H1 (cell line): ENCODE measurements at regions not wholly inside any gene's neighbourhood (a gene's known extent, or its start where the extent isn't known, plus 50 kb on each side); places are given as distances from the start of the nearest gene placed in this dataset.

Source experiments
- CTCF ChIA-PET: fragments of 300-600 bp; sonication (Branson Sonifier 250); formaldehyde crosslinking; loops from one replicate; lab custom pipeline; 2021; ENCODE audit not compliant: partially characterized antibody; lab: Charles Lee
- POLR2A ChIA-PET: fragments of 300-600 bp; sonication (Branson Sonifier 250); formaldehyde crosslinking; loops from one replicate; lab custom pipeline; 2021; ENCODE audit warnings: inconsistent platforms; ENCODE audit not compliant: partially characterized antibody; lab: Charles Lee
- DNase-seq, 2 experiments: peaks; one replicate each; pipeline versions ENCODE4 v3.0.0 to v3.0.0-alpha.2; 2010 to 2022; ENCODE audit warnings: low spot score in 2 of 2, low read depth in 1 of 2, mixed read lengths in 1 of 2
- FAIRE-seq: peaks from 2 replicates; lab custom pipeline; 2011; peaks lifted over from hg19 to GRCh38; lab: Jason Lieb, UNC
- H2AFZ ChIP-seq: 2 replicates; pipeline ENCODE4 v1.8.1; 2012; ENCODE audit warnings: low read length, inconsistent platforms
- H2AK5ac ChIP-seq: 2 replicates; pipeline ENCODE4 v1.6.1; 2013; ENCODE audit warnings: low read depth, low read length
- H2BK120ac ChIP-seq: replicated peaks from 2 replicates; pipeline ENCODE3; 2013; ENCODE audit warnings: low read depth, low read length, inconsistent platforms
- H2BK12ac ChIP-seq: 2 replicates; pipeline ENCODE4 v1.6.1; 2013; ENCODE audit warnings: low read depth, low read length
- H2BK15ac ChIP-seq: 2 replicates; pipeline ENCODE4 v1.6.1; 2013; ENCODE audit warnings: low read length
- H2BK20ac ChIP-seq: 2 replicates; pipeline ENCODE4 v1.6.1; 2013; ENCODE audit warnings: low read length
- H2BK5ac ChIP-seq: 2 replicates; pipeline ENCODE4 v1.6.1; 2013; ENCODE audit warnings: low read depth, low read length
- H3K14ac ChIP-seq: 2 replicates; pipeline ENCODE4 v1.6.1; 2013; ENCODE audit warnings: inconsistent platforms; ENCODE audit not compliant: insufficient read length
- H3K18ac ChIP-seq: 2 replicates; pipeline ENCODE4 v1.6.1; 2013; ENCODE audit warnings: low read length; ENCODE audit errors: extremely low read depth
- H3K23ac ChIP-seq: 2 replicates; pipeline ENCODE4 v1.6.1; 2013; ENCODE audit warnings: inconsistent platforms; ENCODE audit not compliant: insufficient read length
- H3K23me2 ChIP-seq: 2 replicates; pipeline ENCODE4 v1.6.1; 2013; ENCODE audit warnings: low read depth, low read length
- H3K27ac ChIP-seq: 2 replicates; pipeline ENCODE4 v1.6.1; 2011; ENCODE audit warnings: low read depth, low read length, inconsistent platforms
- H3K27me3 ChIP-seq, 4 experiments: replicated peaks in 1 of 4; 1 replicate in 1 of 4; 2 replicates in 3 of 4; pipeline versions ENCODE4 v1.6.1 to v1.8.1; 2011 to 2013; ENCODE audit warnings: low read length in 3 of 4, mild to moderate bottlenecking in 3 of 4, inconsistent platforms in 2 of 4, mixed read lengths in 2 of 4, moderate library complexity in 1 of 4; ENCODE audit not compliant: control insufficient read depth in 3 of 4, insufficient read depth in 3 of 4; ENCODE audit errors: extremely low read depth in 1 of 4
- H3K36me3 ChIP-seq, 4 experiments: 2 replicates each; pipeline versions ENCODE4 v1.6.1 to v1.8.1; 2011 to 2013; ENCODE audit warnings: mild to moderate bottlenecking in 4 of 4, low read length in 3 of 4, moderate library complexity in 2 of 4, control low read depth in 1 of 4, inconsistent platforms in 1 of 4; ENCODE audit not compliant: insufficient read depth in 4 of 4, control insufficient read depth in 2 of 4
- H3K4ac ChIP-seq: replicated peaks from 2 replicates; pipeline ENCODE3; 2013; ENCODE audit warnings: low read length, low read depth, mixed read lengths, inconsistent platforms; ENCODE audit not compliant: insufficient read length
- H3K4me1 ChIP-seq, 4 experiments: replicated peaks in 1 of 4; 1 replicate in 1 of 4; 2 replicates in 3 of 4; pipeline versions ENCODE4 v1.6.1 to v1.8.1; 2011 to 2013; ENCODE audit warnings: low read length in 3 of 4, inconsistent platforms in 2 of 4, mixed read lengths in 1 of 4; ENCODE audit not compliant: insufficient read depth in 4 of 4, control insufficient read depth in 3 of 4
- H3K4me2 ChIP-seq, 2 experiments: 2 replicates each; pipeline versions ENCODE4 v1.6.1 to v1.8.1; 2011 to 2013; ENCODE audit warnings: low read depth in 2 of 2, low read length in 2 of 2, control low read depth in 1 of 2, inconsistent platforms in 1 of 2, mild to moderate bottlenecking in 1 of 2; ENCODE audit not compliant: insufficient read depth in 1 of 2
- H3K4me3 ChIP-seq, 4 experiments: fragments of 200-600, 300-600 bp in 1 of 4; sonication (generic), shearing (Covaris generic), sonication (Bioruptor Twin) in 1 of 4; 2 replicates each; pipeline versions ENCODE4 v1.5.1 to v1.8.1; 2011 to 2016; ENCODE audit warnings: low read length in 4 of 4, low read depth in 3 of 4, control low read depth in 2 of 4, inconsistent platforms in 2 of 4, mild to moderate bottlenecking in 2 of 4, mixed read lengths in 1 of 4, moderate library complexity in 1 of 4; ENCODE audit not compliant: insufficient read depth in 2 of 4; ENCODE audit errors: extremely low read depth in 1 of 4
- H3K56ac ChIP-seq: replicated peaks from 2 replicates; pipeline ENCODE3; 2013; ENCODE audit warnings: low read depth, mild to moderate bottlenecking, mixed read lengths, low read length, inconsistent platforms; ENCODE audit not compliant: insufficient read length
- H3K79me1 ChIP-seq: 2 replicates; pipeline ENCODE4 v1.6.1; 2013; ENCODE audit warnings: low read depth, low read length, control low read depth
- H3K79me2 ChIP-seq, 2 experiments: 2 replicates each; pipeline versions ENCODE4 v1.6.1 to v1.8.1; 2012 to 2013; ENCODE audit warnings: low read length in 2 of 2, mild to moderate bottlenecking in 2 of 2, inconsistent platforms in 1 of 2; ENCODE audit not compliant: insufficient read depth in 2 of 2, control insufficient read depth in 1 of 2
- H3K9ac ChIP-seq, 4 experiments: replicated peaks in 1 of 4; 1 replicate in 1 of 4; 2 replicates in 3 of 4; pipeline versions ENCODE4 v1.6.1 to v1.8.1; 2011 to 2013; ENCODE audit warnings: low read depth in 3 of 4, low read length in 3 of 4, control low read depth in 2 of 4, mild to moderate bottlenecking in 2 of 4, moderate library complexity in 2 of 4, inconsistent platforms in 1 of 4; ENCODE audit errors: extremely low read depth in 1 of 4
- H3K9me3 ChIP-seq, 2 experiments: 2 replicates each; pipeline versions ENCODE4 v1.6.1 to v1.8.1; 2012 to 2013; ENCODE audit warnings: mild to moderate bottlenecking in 2 of 2, moderate library complexity in 2 of 2, control low read depth in 1 of 2, inconsistent platforms in 1 of 2, low read depth in 1 of 2, low read length in 1 of 2, mixed read lengths in 1 of 2; ENCODE audit not compliant: insufficient read depth in 2 of 2
- H4K20me1 ChIP-seq, 2 experiments: replicated peaks in 1 of 2; 2 replicates each; pipeline versions ENCODE3 to v1.8.1; 2011 to 2013; ENCODE audit warnings: inconsistent platforms in 2 of 2, low read length in 2 of 2, mild to moderate bottlenecking in 1 of 2; ENCODE audit not compliant: insufficient read depth in 2 of 2, control insufficient read depth in 1 of 2
- H4K5ac ChIP-seq: 2 replicates; pipeline ENCODE4 v1.6.1; 2013; ENCODE audit warnings: low read length, low read depth, mixed read lengths, inconsistent platforms; ENCODE audit not compliant: insufficient read length
- H4K8ac ChIP-seq: 2 replicates; pipeline ENCODE4 v1.8.0; 2013; ENCODE audit warnings: mild to moderate bottlenecking, moderate library complexity, low read length, inconsistent platforms; ENCODE audit not compliant: insufficient read depth; ENCODE audit errors: extremely low read depth
- H4K91ac ChIP-seq: replicated peaks from 2 replicates; pipeline ENCODE3; 2013; ENCODE audit warnings: low read length, mixed read lengths, inconsistent platforms; ENCODE audit not compliant: insufficient read length
- BCL11A ChIP-seq, 2 experiments: IDR thresholded peaks; one replicate each; pipeline ENCODE4 v1.6.1; 2011; ENCODE audit warnings: low read depth in 2 of 2, low read length in 2 of 2, mild to moderate bottlenecking in 2 of 2
- E2F6 ChIP-seq: IDR thresholded peaks from 2 replicates; pipeline ENCODE4 v1.6.1; 2012; ENCODE audit warnings: inconsistent platforms
- MAX ChIP-seq: IDR thresholded peaks from 2 replicates; pipeline ENCODE4 v1.6.1; 2012; ENCODE audit warnings: inconsistent platforms
- SP4 ChIP-seq: IDR thresholded peaks from 2 replicates; pipeline ENCODE4 v1.6.1; 2012; ENCODE audit warnings: low read length, inconsistent platforms
- TEAD4 ChIP-seq: IDR thresholded peaks from 2 replicates; pipeline ENCODE4 v1.6.1; 2012; ENCODE audit warnings: low read depth, low read length, inconsistent platforms, mixed read lengths
- WGBS, 2 experiments: shearing (Covaris generic) in 1 of 2; methylation state at CpG; one replicate each; pipeline versions ENCODE4 v1.1.6 to v1.1.7; 2013 to 2015; ENCODE audit warnings: low lambda C conversion rate in 2 of 2, mixed read lengths in 2 of 2, inconsistent platforms in 1 of 2, low coverage in 1 of 2, missing lambda C conversion rate in 1 of 2; ENCODE audit not compliant: insufficient replicate concordance in 2 of 2, insufficient coverage in 1 of 2, insufficient read length in 1 of 2; ENCODE audit errors: extremely low coverage in 1 of 2, missing lambda C conversion rate in 1 of 2; 5-methylcytosine and 5-hydroxymethylcytosine counted together

GRCh38 chr4:19119904-19120560 lies 1098.5 kb upstream of the LCORL start:
- Histone ChIP-seq H3K4me3 (no peak overlapping the region), H3K79me1 (no peaks in the 10 kb centered on the region), H2BK12ac (no peak overlapping the region), H3K18ac (no peak overlapping the region), H3K23me2 (no peaks in the 10 kb centered on the region), H3K56ac (no peak overlapping the region), H3K23ac (no peak overlapping the region), H2BK20ac (no peak overlapping the region), H3K4me2 (no peak overlapping the region), H2BK5ac (no peak overlapping the region), H3K4ac (no peak overlapping the region), H3K36me3 (no peaks in the 10 kb centered on the region), H3K27ac (no peak overlapping the region), H3K9me3 (no peaks in the 10 kb centered on the region), H4K8ac (no peak overlapping the region), H4K91ac (no peak overlapping the region), H2AFZ (no peak overlapping the region), H4K5ac (no peak overlapping the region), H4K20me1 (no peaks in the 10 kb centered on the region), H3K4me1 (no peaks in the 10 kb centered on the region), H2BK120ac (no peak overlapping the region), H2AK5ac (no peak overlapping the region), H3K79me2 (no peaks in the 10 kb centered on the region), H3K27me3 (no peaks in the 10 kb centered on the region), H2BK15ac (no peak overlapping the region), H3K9ac (no peak overlapping the region), H3K14ac (no peak overlapping the region)
- ChIA-PET POLR2A (no interaction called here), CTCF (no interaction called here)
- no peak for DNase-seq
- FAIRE-seq = no peak
- no peak for TF ChIP-seq BCL11A (IDR thresholded peaks at IDR 0.05; ENCODE audit: low read depth in 2 of 2, low read length in 2 of 2)
- TF ChIP-seq MAX = no peak
- TF ChIP-seq TEAD4 = no peak
- no peak for TF ChIP-seq SP4
- no peak for TF ChIP-seq E2F6
- 95% methylated on average over 3 of the region's 3 CpGs; no CpG with 5 or more reads in 1 of the 2 experiments for WGBS, 2 experiments
